GM12864 (cell line): ENCODE measurements at regions not wholly inside any gene's neighbourhood (a gene's known extent, or its start where the extent isn't known, plus 50 kb on each side); places are given as distances from the start of the nearest gene placed in this dataset.

Experiments
- DNase-seq: peaks from one replicate; pipeline ENCODE4 v3.0.0-alpha.2; 2011; ENCODE audit warnings: low read depth
- H3K4me3 ChIP-seq: 2 replicates; pipeline ENCODE4 v1.5.1; 2011; ENCODE audit warnings: mild to moderate bottlenecking, low read depth, low read length, control low read depth
- CTCF ChIP-seq: IDR thresholded peaks from 2 replicates; pipeline ENCODE4 v1.5.1; 2011; ENCODE audit warnings: low read depth, mild to moderate bottlenecking, moderate library complexity, low read length, control low read depth, inconsistent platforms; ENCODE audit errors: missing control alignments

- H3K4me3 ChIP-seq, result no peak overlapping the region
- DNase-seq, result no peak
- no peak for TF ChIP-seq CTCF
These were observed 57.9 kb upstream of the MAF start for GRCh38 chr16:79658301-79659033.

- no peak overlapping the region for H3K4me3 ChIP-seq
- no peak for DNase-seq
- no peak for TF ChIP-seq CTCF
These were observed 56.1 kb upstream of the MAF start for GRCh38 chr16:79656553-79657115.

- TF ChIP-seq CTCF, result no peak
- DNase-seq, result no peak
- no peak overlapping the region for H3K4me3 ChIP-seq
These were observed 52.9 kb upstream of the MAF start for GRCh38 chr16:79653373-79653891.

- DNase-seq, result no peak
- no peak overlapping the region for H3K4me3 ChIP-seq
- no peak for TF ChIP-seq CTCF
These were observed 50.8 kb upstream of the MAF start for GRCh38 chr16:79651363-79651762.
